OCI-LY7 (cell line): ENCODE measurements at regions not wholly inside any gene's neighbourhood (a gene's known extent, or its start where the extent isn't known, plus 50 kb on each side); places are given as distances from the start of the nearest gene placed in this dataset.

Source experiments
- EZH2phosphoT487 ChIP-seq: fragments of 200-600 bp; sonication (generic); IDR thresholded peaks from 2 replicates; pipeline ENCODE4 v1.6.1; 2018; ENCODE audit warnings: low read depth, borderline replicate concordance, mild to moderate bottlenecking, mixed run types, antibody characterized with exemption, low read length, moderate library complexity, mixed read lengths
- TF ChIP-seq, protein P1 (sequence below): fragments of 200-600 bp; sonication (generic); conservative IDR thresholded peaks from 2 replicates; pipeline ENCODE4 v1.5.1; 2014; ENCODE audit warnings: mild to moderate bottlenecking, antibody characterized with exemption, low read length, moderate library complexity, mixed read lengths

DNA sequence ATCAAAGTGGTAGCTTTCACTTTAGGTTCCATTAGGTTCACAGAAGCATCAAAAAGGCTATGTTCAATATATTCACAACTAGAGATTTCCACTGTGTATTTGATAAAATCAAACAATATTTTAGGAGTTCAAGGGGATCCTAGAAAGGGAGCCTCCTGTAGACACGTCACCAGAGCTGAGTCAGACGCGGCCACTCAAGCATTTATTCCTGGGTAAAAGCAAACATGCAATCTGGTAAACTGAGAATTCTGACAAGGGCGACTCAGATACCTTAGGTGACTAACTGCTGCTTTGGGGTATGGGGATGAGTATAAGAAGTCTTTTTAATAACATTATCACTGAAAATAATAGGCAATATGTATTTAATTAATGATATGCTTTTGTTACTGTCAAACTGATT, 118.7 kb upstream of the HMGN3 start:
- TF ChIP-seq, protein P1, sequence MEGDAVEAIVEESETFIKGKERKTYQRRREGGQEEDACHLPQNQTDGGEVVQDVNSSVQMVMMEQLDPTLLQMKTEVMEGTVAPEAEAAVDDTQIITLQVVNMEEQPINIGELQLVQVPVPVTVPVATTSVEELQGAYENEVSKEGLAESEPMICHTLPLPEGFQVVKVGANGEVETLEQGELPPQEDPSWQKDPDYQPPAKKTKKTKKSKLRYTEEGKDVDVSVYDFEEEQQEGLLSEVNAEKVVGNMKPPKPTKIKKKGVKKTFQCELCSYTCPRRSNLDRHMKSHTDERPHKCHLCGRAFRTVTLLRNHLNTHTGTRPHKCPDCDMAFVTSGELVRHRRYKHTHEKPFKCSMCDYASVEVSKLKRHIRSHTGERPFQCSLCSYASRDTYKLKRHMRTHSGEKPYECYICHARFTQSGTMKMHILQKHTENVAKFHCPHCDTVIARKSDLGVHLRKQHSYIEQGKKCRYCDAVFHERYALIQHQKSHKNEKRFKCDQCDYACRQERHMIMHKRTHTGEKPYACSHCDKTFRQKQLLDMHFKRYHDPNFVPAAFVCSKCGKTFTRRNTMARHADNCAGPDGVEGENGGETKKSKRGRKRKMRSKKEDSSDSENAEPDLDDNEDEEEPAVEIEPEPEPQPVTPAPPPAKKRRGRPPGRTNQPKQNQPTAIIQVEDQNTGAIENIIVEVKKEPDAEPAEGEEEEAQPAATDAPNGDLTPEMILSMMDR = no peak
- no peak for TF ChIP-seq EZH2phosphoT487
